ENCODE measurements at regions not wholly inside any gene's neighbourhood (a gene's known extent, or its start where the extent isn't known, plus 50 kb on each side); places are given as distances from the start of the nearest gene placed in this dataset.

- no peak for DNase-seq
These were observed 58.9 kb upstream of the PALMD start for GRCh38 chr1:99587008-99587407.

- DNase-seq, result no peak
These were observed 56.7 kb upstream of the PALMD start for GRCh38 chr1:99589186-99589636.

GRCh38 chr1:99590578-99591209 is 55.2 kb upstream of the PALMD start:
- DNase-seq, result no peak

GRCh38 chr1:99591886-99592285 is 54.0 kb upstream of the PALMD start:
- no peak for DNase-seq

GRCh38 chr1:99594205-99594604 is 51.7 kb upstream of the PALMD start:
- no peak for DNase-seq

- DNase-seq, result no peak
These were observed 50.9 kb upstream of the PALMD start for GRCh38 chr1:99595041-99595440.

- no peak for DNase-seq
These were observed 50.5 kb upstream of the PALMD start for GRCh38 chr1:99595441-99595840.
